OCI-LY3 (cell line): ENCODE measurements at regions not wholly inside any gene's neighbourhood (a gene's known extent, or its start where the extent isn't known, plus 50 kb on each side); places are given as distances from the start of the nearest gene placed in this dataset.

Experiments used
- H2AFZ ChIP-seq: fragments of 200-600, 300-600 bp; shearing (Covaris generic); 2 replicates; pipeline ENCODE4 v1.6.0; 2014; ENCODE audit warnings: antibody characterized with exemption, low read depth, low read length
- H3K27ac ChIP-seq: fragments of 200-600, 300-600 bp; sonication (generic); 2 replicates; pipeline ENCODE4 v1.5.1; 2014; ENCODE audit warnings: mild to moderate bottlenecking, low read length, moderate library complexity, mixed read lengths
- H3K27me3 ChIP-seq: fragments of 200-600, 300-600 bp; sonication (generic); 2 replicates; pipeline ENCODE4 v1.6.1; 2014; ENCODE audit warnings: low read depth, low read length, mixed read lengths
- H3K36me3 ChIP-seq: fragments of 200-600, 300-600 bp; sonication (generic); replicated peaks from 2 replicates; pipeline ENCODE3; 2014; ENCODE audit warnings: low read depth, low read length, mixed read lengths
- H3K4me1 ChIP-seq: fragments of 300-600, 200-600 bp; sonication (generic); 2 replicates; pipeline ENCODE4 v1.6.1; 2014; ENCODE audit warnings: low read length, mixed read lengths
- H3K4me2 ChIP-seq: fragments of 200-600, 300-600 bp; sonication (generic); 2 replicates; pipeline ENCODE4 v1.6.1; 2014; ENCODE audit warnings: low read length, mixed read lengths
- H3K4me3 ChIP-seq: fragments of 300-600, 200-600 bp; sonication (generic); 2 replicates; pipeline ENCODE4 v1.5.1; 2014; ENCODE audit warnings: antibody characterized with exemption, mild to moderate bottlenecking, low read length, moderate library complexity
- H3K79me2 ChIP-seq: fragments of 300-600, 200-600 bp; shearing (Covaris generic); 2 replicates; pipeline ENCODE4 v1.6.1; 2014; ENCODE audit warnings: mild to moderate bottlenecking, low read length, mixed read lengths
- H3K9ac ChIP-seq: fragments of 300-600, 200-600 bp; shearing (Covaris generic); 2 replicates; pipeline ENCODE4 v1.6.0; 2014; ENCODE audit warnings: mild to moderate bottlenecking, low read length, moderate library complexity
- H3K9me3 ChIP-seq: fragments of 200-600, 300-600 bp; shearing (Covaris generic); 2 replicates; pipeline ENCODE4 v1.6.1; 2014; ENCODE audit warnings: low read length, mixed read lengths; ENCODE audit not compliant: insufficient read depth
- H4K20me1 ChIP-seq: fragments of 200-600, 300-600 bp; sonication (generic); 2 replicates; pipeline ENCODE4 v1.6.1; 2016; ENCODE audit warnings: low read length, mixed read lengths; ENCODE audit not compliant: insufficient read depth
- EZH2phosphoT487 ChIP-seq: fragments of 200-600 bp; shearing (Covaris generic); IDR thresholded peaks from 2 replicates; pipeline ENCODE4 v1.6.1; 2018; ENCODE audit warnings: antibody characterized with exemption, mixed run types, low read depth
- TF ChIP-seq, protein P1 (sequence below): fragments of 200-600, 300-600 bp; sonication (generic); IDR thresholded peaks from 2 replicates; pipeline ENCODE4 v1.5.1; 2014; ENCODE audit warnings: antibody characterized with exemption, low read length, low read depth

DNA sequence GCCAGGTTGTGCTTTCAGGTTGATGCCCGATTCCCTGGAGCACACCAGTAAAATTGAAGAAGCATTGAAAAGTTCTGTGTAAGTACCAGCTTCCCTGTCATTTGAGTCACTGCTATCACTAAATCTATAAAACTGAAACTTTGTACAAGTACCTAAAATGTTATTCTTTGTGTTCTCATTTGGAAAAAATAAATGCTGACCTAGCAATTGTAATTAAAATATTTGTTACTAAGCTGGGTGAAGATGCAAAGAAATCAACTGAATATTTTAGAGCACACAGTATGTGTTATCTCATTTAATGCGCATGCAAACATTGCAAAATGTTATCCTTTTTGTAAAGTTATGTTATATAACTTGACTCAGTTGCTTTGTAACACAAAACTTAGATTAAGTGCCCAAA is 733.7 kb downstream of the TBL1XR1 start:
- H3K27me3 ChIP-seq: no peaks in the 10 kb centered on the region
- H2AFZ ChIP-seq: no peak overlapping the region
- H3K4me1 ChIP-seq: no peaks in the 10 kb centered on the region
- no peaks in the 10 kb centered on the region for H4K20me1 ChIP-seq
- no peaks in the 10 kb centered on the region for H3K36me3 ChIP-seq
- H3K9me3 ChIP-seq: no peaks in the 10 kb centered on the region
- TF ChIP-seq, protein P1, sequence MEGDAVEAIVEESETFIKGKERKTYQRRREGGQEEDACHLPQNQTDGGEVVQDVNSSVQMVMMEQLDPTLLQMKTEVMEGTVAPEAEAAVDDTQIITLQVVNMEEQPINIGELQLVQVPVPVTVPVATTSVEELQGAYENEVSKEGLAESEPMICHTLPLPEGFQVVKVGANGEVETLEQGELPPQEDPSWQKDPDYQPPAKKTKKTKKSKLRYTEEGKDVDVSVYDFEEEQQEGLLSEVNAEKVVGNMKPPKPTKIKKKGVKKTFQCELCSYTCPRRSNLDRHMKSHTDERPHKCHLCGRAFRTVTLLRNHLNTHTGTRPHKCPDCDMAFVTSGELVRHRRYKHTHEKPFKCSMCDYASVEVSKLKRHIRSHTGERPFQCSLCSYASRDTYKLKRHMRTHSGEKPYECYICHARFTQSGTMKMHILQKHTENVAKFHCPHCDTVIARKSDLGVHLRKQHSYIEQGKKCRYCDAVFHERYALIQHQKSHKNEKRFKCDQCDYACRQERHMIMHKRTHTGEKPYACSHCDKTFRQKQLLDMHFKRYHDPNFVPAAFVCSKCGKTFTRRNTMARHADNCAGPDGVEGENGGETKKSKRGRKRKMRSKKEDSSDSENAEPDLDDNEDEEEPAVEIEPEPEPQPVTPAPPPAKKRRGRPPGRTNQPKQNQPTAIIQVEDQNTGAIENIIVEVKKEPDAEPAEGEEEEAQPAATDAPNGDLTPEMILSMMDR: no peak
- no peak for TF ChIP-seq EZH2phosphoT487
- H3K4me2 ChIP-seq: no peak overlapping the region
- no peak overlapping the region for H3K9ac ChIP-seq
- no peak overlapping the region for H3K4me3 ChIP-seq
- H3K27ac ChIP-seq: no peak overlapping the region
- no peaks in the 10 kb centered on the region for H3K79me2 ChIP-seq

DNA sequence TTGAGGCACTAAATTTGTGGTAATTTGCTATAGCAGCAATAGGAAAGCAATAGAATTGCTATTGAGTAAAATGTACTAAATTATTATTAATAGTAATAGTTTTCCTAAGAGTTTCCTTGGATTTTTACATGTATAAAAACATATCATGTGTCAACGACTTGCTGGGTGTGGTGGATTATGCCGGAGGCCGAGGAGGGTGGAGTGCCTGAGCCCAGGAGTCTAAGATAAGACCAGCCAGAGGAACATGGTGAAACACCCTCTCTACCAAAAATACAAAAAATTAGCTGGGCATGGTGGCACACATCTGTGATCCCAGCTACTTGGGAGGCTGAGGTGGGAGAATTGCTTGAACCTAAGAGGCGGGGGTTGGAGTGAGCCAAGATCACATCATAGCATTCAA is 749.9 kb downstream of the TBL1XR1 start:
- Histone ChIP-seq H2AFZ (no peak overlapping the region), H3K79me2 (no peaks in the 10 kb centered on the region), H3K27ac (no peak overlapping the region), H3K4me3 (no peak overlapping the region), H3K4me1 (no peaks in the 10 kb centered on the region), H3K36me3 (no peaks in the 10 kb centered on the region), H3K9me3 (no peaks in the 10 kb centered on the region), H3K9ac (no peak overlapping the region), H4K20me1 (no peaks in the 10 kb centered on the region), H3K4me2 (no peak overlapping the region), H3K27me3 (no peaks in the 10 kb centered on the region)
- TF ChIP-seq, protein P1: no peak
- no peak for TF ChIP-seq EZH2phosphoT487

DNA sequence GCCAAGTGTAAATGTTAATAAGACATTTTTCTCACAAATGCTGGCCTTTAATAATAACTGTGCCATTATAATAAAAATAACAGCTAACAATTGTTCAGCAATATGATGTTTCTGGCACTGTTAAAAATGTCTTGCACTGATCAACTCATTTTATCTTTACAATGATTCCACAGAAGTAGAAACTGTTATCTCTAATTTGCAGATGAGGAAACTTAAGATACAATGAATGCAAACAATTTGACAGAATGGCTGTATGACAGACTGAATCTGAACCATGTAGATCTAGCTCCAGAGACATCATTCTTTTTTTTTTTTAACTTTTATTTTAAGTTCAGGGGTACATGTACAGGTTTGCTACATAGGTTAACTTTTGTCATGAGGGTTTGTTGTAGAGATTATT is 755.0 kb downstream of the TBL1XR1 start:
- H2AFZ ChIP-seq: no peak overlapping the region
- TF ChIP-seq EZH2phosphoT487: no peak
- TF ChIP-seq, protein P1: no peak
- no peak overlapping the region for H3K27ac ChIP-seq
- no peaks in the 10 kb centered on the region for H4K20me1 ChIP-seq
- H3K79me2 ChIP-seq: no peaks in the 10 kb centered on the region
- no peak overlapping the region for H3K4me2 ChIP-seq
- no peak overlapping the region for H3K9ac ChIP-seq
- H3K27me3 ChIP-seq: no peaks in the 10 kb centered on the region
- no peaks in the 10 kb centered on the region for H3K4me1 ChIP-seq
- no peaks in the 10 kb centered on the region for H3K36me3 ChIP-seq
- H3K9me3 ChIP-seq: no peaks in the 10 kb centered on the region
- no peak overlapping the region for H3K4me3 ChIP-seq

DNA sequence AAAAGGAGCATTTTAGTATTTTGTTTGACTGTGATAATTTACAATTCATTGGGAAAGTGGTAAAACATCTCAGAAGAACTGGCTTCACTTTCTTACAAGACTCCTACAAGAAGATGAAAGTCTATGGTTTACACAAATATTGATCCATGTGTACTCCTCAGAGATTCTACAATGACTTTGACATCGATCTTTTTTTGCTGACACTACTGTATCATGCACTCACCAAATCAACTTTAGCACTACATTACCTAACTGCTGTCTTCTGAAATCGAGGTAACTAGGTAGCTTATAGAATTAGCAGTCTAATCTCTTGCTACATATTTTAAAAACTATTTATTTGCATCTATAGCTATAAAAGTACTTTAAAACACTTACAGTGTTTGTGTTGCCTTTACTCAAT is 757.6 kb downstream of the TBL1XR1 start:
- H3K27me3 ChIP-seq: no peaks in the 10 kb centered on the region
- H3K9ac ChIP-seq: no peak overlapping the region
- no peaks in the 10 kb centered on the region for H3K4me1 ChIP-seq
- TF ChIP-seq EZH2phosphoT487: no peak
- TF ChIP-seq, protein P1: no peak
- H3K4me3 ChIP-seq: no peak overlapping the region
- no peaks in the 10 kb centered on the region for H3K79me2 ChIP-seq
- no peaks in the 10 kb centered on the region for H3K36me3 ChIP-seq
- no peaks in the 10 kb centered on the region for H3K9me3 ChIP-seq
- H2AFZ ChIP-seq: no peak overlapping the region
- H4K20me1 ChIP-seq: no peaks in the 10 kb centered on the region
- H3K27ac ChIP-seq: no peak overlapping the region
- H3K4me2 ChIP-seq: no peak overlapping the region
